Cardiac muscle cell (in vitro differentiated cells and primary cell): ENCODE measurements at regions not wholly inside any gene's neighbourhood (a gene's known extent, or its start where the extent isn't known, plus 50 kb on each side); places are given as distances from the start of the nearest gene placed in this dataset.

Experiments
- DNase-seq, 2 donors: peaks; one replicate each; pipeline versions ENCODE4 v3.0.0 to v3.0.0-alpha.2; 2010 to 2017; ENCODE audit warnings: low read depth in 1 of 2, low spot score in 1 of 2
- H3K27ac ChIP-seq: fragments of 200-600 bp; sonication (generic); 2 replicates; pipeline ENCODE4 v1.5.1; 2016
- H3K27me3 ChIP-seq: fragments of 200-600 bp; sonication (generic); 2 replicates; pipeline ENCODE4 v1.6.0; 2016; ENCODE audit warnings: control low read depth
- H3K36me3 ChIP-seq: fragments of 200-600 bp; sonication (generic); 2 replicates; pipeline ENCODE4 v1.5.1; 2016; ENCODE audit warnings: control low read depth
- H3K4me1 ChIP-seq: fragments of 200-600 bp; sonication (generic); 2 replicates; pipeline ENCODE4 v1.8.1; 2017; ENCODE audit warnings: low read depth, mild to moderate bottlenecking, mixed run types
- H3K4me3 ChIP-seq: fragments of 200-600 bp; sonication (generic); 2 replicates; pipeline ENCODE4 v1.5.1; 2016; ENCODE audit warnings: mild to moderate bottlenecking
- H3K9me3 ChIP-seq: fragments of 200-600 bp; sonication (generic); 2 replicates; pipeline ENCODE4 v1.5.1; 2017; ENCODE audit warnings: low read depth, mild to moderate bottlenecking, control low read depth
- CTCF ChIP-seq: IDR thresholded peaks from 2 replicates; pipeline ENCODE4 v1.5.1; 2012; ENCODE audit warnings: low read depth, mild to moderate bottlenecking, low read length

- no peak for DNase-seq
- H3K9me3 ChIP-seq, result no peaks in the 10 kb centered on the region
- no peak overlapping the region for H3K27ac ChIP-seq
Measured at GRCh38 chr2:153420394-153420793, 58.2 kb downstream of the RPRM start.

GRCh38 chr2:153417077-153417476 is 61.5 kb downstream of the RPRM start:
- Histone ChIP-seq H3K9me3 (no peaks in the 10 kb centered on the region), H3K27me3 (no peaks in the 10 kb centered on the region), H3K36me3 (no peaks in the 10 kb centered on the region), H3K4me1 (no peaks in the 10 kb centered on the region), H3K4me3 (no peak overlapping the region), H3K27ac (no peak overlapping the region)
- DNase-seq, result no peak
- TF ChIP-seq CTCF, result no peak

More at GRCh38 chr2:153420394-153420793, 58.2 kb downstream of the RPRM start:
- Histone ChIP-seq H3K4me1 (no peaks in the 10 kb centered on the region), H3K4me3 (no peak overlapping the region), H3K27me3 (no peaks in the 10 kb centered on the region), H3K36me3 (no peaks in the 10 kb centered on the region)
- no peak for TF ChIP-seq CTCF

GRCh38 chr2:153416071-153416470 is 62.5 kb downstream of the RPRM start:
- no peak for DNase-seq

GRCh38 chr2:153408710-153409385 is 69.7 kb downstream of the RPRM start:
- no peak for TF ChIP-seq CTCF
- DNase-seq, result no peak
- Histone ChIP-seq H3K36me3 (no peaks in the 10 kb centered on the region), H3K4me1 (no peaks in the 10 kb centered on the region), H3K27me3 (no peaks in the 10 kb centered on the region), H3K4me3 (no peak overlapping the region), H3K9me3 (no peaks in the 10 kb centered on the region), H3K27ac (no peak overlapping the region)

More at GRCh38 chr2:153416071-153416470, 62.5 kb downstream of the RPRM start:
- no peak for TF ChIP-seq CTCF
- Histone ChIP-seq H3K9me3 (no peaks in the 10 kb centered on the region), H3K4me3 (no peak overlapping the region), H3K36me3 (no peaks in the 10 kb centered on the region), H3K27me3 (no peaks in the 10 kb centered on the region), H3K27ac (no peak overlapping the region), H3K4me1 (no peaks in the 10 kb centered on the region)

GRCh38 chr2:153405196-153405595 is 73.4 kb downstream of the RPRM start:
- Histone ChIP-seq H3K36me3 (no peaks in the 10 kb centered on the region), H3K4me3 (no peak overlapping the region), H3K9me3 (no peaks in the 10 kb centered on the region), H3K27ac (no peak overlapping the region), H3K4me1 (no peaks in the 10 kb centered on the region), H3K27me3 (no peaks in the 10 kb centered on the region)
- TF ChIP-seq CTCF, result no peak
- no peak for DNase-seq
